GM19328 (cell line): ENCODE measurements at regions not wholly inside any gene's neighbourhood (a gene's known extent, or its start where the extent isn't known, plus 50 kb on each side); places are given as distances from the start of the nearest gene placed in this dataset.

ENCODE experiments used
- ATAC-seq: cut with Tn5 transposase; IDR thresholded peaks from one replicate; pipeline ENCODE4 v1.9.1; 2021; ENCODE audit warnings: mild to moderate bottlenecking, moderate library complexity; ENCODE audit not compliant: unreplicated experiment

DNA sequence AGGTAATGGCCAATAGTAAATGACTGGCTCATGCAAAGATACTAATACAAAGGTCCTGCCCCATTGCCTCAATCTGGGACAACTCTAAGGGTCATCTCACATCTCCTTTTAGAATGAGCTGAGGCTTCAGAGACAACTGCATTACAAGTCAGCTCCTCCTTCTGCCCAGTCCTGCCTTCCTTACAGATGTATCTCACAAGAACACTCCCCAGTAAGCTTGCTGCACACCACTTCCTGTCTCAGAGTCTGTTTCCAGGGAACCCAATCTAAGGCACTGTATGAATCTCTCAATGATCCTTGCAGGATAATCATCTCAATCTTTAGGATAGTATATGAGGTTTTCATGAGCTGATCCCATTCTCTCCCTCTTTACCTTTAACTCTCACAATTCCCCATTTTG is 57.8 kb upstream of the ZDHHC17 start:
- ATAC-seq, result no peak

DNA sequence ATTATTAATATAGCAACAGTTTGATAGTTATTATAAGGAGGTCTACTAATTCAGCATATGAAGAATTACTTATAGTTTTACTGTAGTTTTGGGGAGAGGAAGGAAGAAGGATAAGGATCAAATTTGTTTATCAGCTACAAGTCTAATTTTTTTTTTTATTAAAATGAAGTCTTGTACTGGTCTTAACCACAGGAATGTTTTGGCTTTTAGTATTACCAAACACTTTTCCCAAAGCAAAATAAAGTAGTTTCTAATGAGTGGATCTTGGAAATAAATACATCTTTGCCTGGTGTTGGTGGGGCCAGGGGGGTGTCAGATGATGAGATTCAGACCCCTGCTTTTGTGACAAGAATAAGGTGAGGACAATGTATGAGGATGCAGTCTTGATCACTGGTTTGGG is 57.2 kb upstream of the ZDHHC17 start:
- ATAC-seq, result no peak

- no peak for ATAC-seq
These were observed 56.1 kb upstream of the ZDHHC17 start for GRCh38 chr12:76707772-76708171.

- ATAC-seq, result no peak
These were observed 55.6 kb upstream of the ZDHHC17 start for GRCh38 chr12:76708296-76708695.

DNA sequence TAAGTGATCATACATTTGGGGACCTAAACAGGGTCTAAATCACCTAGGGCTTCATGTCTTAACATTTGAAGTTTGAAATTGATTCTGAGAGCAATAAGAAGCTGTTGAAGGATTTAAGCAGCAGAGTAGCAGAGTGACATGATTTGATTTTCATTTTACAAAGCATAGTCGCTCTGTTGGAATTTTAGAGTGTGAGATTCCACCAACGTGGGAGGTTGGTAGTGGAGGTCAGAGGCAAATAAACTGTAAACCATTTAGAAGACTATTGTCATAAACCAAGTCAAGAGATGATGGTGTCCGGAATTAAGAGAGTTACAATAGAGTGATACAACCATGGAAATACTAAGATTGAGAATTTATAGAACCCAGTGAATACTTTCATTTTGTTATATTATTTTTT is 52.7 kb upstream of the ZDHHC17 start:
- no peak for ATAC-seq

GRCh38 chr12:76713130-76713529 is 50.8 kb upstream of the ZDHHC17 start:
- ATAC-seq, result no peak

DNA sequence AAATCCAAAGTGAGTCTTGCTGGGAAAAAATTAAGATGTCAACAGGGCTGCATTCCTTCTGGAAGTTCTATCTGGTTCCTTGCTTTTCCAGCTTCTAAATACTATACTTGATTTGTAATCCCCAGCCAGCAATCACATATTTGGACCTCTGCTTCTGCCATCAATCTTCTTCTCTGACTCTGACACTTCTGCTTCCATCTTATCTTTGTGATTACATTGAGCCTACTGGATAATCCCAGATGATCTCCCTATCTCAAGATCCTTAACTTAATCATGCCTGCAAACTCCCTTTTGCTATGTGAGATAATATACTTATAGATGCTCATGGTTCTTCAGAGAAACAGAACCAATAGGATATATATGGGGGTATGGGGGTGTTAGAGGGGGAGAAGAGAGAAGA is 49.9 kb upstream of the ZDHHC17 start:
- no peak for ATAC-seq
